ENCODE measurements at regions not wholly inside any gene's neighbourhood (a gene's known extent, or its start where the extent isn't known, plus 50 kb on each side); places are given as distances from the start of the nearest gene placed in this dataset.

- TF ChIP-seq CTCF (IDR thresholded peaks at IDR 0.05) (no peak), POLR2A (IDR thresholded peaks at IDR 0.05) (no peak)
Measured at GRCh38 chr2:236852100-236852976, 233.4 kb upstream of the COPS8 start.
